ENCODE measurements at regions not wholly inside any gene's neighbourhood (a gene's known extent, or its start where the extent isn't known, plus 50 kb on each side); places are given as distances from the start of the nearest gene placed in this dataset.

GRCh38 chr15:70569714-70570231, 193.6 kb downstream of the UACA start:
- H3K4me3 ChIP-seq (replicated peaks; ENCODE audit: low read depth, low read length): no peak overlapping the region
- TF ChIP-seq, protein P1, sequence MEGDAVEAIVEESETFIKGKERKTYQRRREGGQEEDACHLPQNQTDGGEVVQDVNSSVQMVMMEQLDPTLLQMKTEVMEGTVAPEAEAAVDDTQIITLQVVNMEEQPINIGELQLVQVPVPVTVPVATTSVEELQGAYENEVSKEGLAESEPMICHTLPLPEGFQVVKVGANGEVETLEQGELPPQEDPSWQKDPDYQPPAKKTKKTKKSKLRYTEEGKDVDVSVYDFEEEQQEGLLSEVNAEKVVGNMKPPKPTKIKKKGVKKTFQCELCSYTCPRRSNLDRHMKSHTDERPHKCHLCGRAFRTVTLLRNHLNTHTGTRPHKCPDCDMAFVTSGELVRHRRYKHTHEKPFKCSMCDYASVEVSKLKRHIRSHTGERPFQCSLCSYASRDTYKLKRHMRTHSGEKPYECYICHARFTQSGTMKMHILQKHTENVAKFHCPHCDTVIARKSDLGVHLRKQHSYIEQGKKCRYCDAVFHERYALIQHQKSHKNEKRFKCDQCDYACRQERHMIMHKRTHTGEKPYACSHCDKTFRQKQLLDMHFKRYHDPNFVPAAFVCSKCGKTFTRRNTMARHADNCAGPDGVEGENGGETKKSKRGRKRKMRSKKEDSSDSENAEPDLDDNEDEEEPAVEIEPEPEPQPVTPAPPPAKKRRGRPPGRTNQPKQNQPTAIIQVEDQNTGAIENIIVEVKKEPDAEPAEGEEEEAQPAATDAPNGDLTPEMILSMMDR (IDR thresholded peaks at IDR 0.05; ENCODE audit: low read depth, low read length, missing control alignments): no peak
- DNase-seq (ENCODE audit: extremely low read depth, low read depth): no peak

GRCh38 chr15:70569091-70569713, 194.2 kb downstream of the UACA start:
- no peak overlapping the region for H3K4me3 ChIP-seq (replicated peaks; ENCODE audit: low read depth, low read length)
- TF ChIP-seq, protein P1 (IDR thresholded peaks at IDR 0.05; ENCODE audit: low read depth, low read length, missing control alignments): peak; percentile 69
- DNase-seq (ENCODE audit: extremely low read depth, low read depth): peak; percentile 53

DNA sequence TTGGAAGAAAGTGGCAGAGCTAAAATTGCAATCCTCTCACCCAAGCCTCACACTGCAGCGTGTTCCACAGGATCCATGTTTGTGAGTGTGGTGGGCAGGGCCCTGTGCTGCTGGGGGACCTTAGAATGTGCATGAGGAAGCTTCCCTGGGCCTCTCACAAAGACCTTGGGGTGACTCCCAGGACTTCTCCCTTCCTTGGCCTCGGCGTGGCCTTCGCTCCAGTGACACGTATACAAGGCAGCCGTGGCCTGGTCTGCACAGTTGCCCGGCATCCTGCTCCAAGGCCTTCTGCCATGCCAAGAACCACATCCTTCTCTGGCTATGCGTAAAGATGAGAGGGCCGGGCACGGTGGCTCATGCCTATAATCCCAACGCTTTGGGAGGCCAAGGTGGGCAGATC, 196.4 kb downstream of the UACA start:
- H3K4me3 ChIP-seq (replicated peaks; ENCODE audit: low read depth, low read length): no peak overlapping the region
- TF ChIP-seq, protein P1 (IDR thresholded peaks at IDR 0.05; ENCODE audit: low read depth, low read length, missing control alignments): no peak
- DNase-seq (ENCODE audit: extremely low read depth, low read depth): no peak

GRCh38 chr15:70566047-70566835, 197.1 kb downstream of the UACA start:
- H3K4me3 ChIP-seq (replicated peaks; ENCODE audit: low read depth, low read length): no peak overlapping the region
- no peak for DNase-seq (ENCODE audit: extremely low read depth, low read depth)
- TF ChIP-seq, protein P1 (IDR thresholded peaks at IDR 0.05; ENCODE audit: low read depth, low read length, missing control alignments): no peak

- TF ChIP-seq, protein P1 (IDR thresholded peaks at IDR 0.05; ENCODE audit: low read depth, low read length, missing control alignments): no peak
- H3K4me3 ChIP-seq (replicated peaks; ENCODE audit: low read depth, low read length): no peak overlapping the region
- DNase-seq (ENCODE audit: extremely low read depth, low read depth): no peak
Measured at GRCh38 chr15:70563561-70564095, 199.7 kb downstream of the UACA start.

- TF ChIP-seq, protein P1 (IDR thresholded peaks at IDR 0.05; ENCODE audit: low read depth, low read length, missing control alignments): no peak
- H3K4me3 ChIP-seq (replicated peaks; ENCODE audit: low read depth, low read length): no peak overlapping the region
- no peak for DNase-seq (ENCODE audit: extremely low read depth, low read depth)
Measured at GRCh38 chr15:70562906-70563305, 200.5 kb downstream of the UACA start.
